Colon (tissue), 2 donors: ENCODE measurements at regions not wholly inside any gene's neighbourhood (a gene's known extent, or its start where the extent isn't known, plus 50 kb on each side); places are given as distances from the start of the nearest gene placed in this dataset.
"Not testable (repeated sequence)": the region's sequence is repeated elsewhere in the genome, so short reads cannot be mapped to it uniquely, and the experiment has no call there.

Source experiments
- FAIRE-seq: peaks from 2 replicates; lab custom pipeline; 2012; peaks lifted over from hg19 to GRCh38; lab: Jason Lieb, UNC
- donor health status: control.
- donor health status: control.

DNA sequence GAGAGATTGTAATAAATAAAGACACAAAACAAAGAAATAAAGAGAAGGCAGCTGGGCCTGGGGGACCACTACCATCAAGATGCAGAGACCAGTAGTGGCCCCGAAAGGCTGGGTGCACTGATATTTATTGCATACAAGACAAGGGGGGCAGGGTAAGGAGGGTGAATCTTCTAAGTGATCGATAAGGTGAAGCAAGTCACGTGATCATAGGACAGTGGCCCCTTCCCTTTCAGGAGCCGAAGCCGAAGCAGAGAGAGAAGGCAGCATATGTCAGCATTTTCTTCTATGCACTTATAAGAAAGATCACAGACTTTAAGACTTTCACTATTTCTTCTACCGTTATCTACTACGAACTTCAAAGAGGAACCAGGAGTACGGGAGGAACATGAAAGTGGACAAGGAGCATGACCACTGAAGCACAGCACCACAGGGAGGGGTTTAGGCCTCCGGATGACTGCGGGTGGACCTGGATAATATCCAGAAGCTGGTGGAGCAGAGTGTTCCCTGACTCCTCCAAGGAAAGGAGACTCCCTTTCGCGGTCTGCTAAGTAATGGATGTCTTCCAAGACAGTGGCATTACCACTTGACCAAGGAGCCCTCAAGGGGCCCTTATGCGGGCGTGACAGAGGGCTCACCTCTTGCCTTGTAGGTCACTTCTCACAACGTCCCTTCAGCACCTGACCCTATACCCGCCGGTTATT is 126.4 kb downstream of the RBM46 start:
- FAIRE-seq = not testable (repeated sequence)

GRCh38 chr4:154908168-154908567 is 127.1 kb downstream of the RBM46 start:
- no peak for FAIRE-seq

GRCh38 chr4:154911097-154911496 is 130.0 kb downstream of the RBM46 start:
- FAIRE-seq = no peak

DNA sequence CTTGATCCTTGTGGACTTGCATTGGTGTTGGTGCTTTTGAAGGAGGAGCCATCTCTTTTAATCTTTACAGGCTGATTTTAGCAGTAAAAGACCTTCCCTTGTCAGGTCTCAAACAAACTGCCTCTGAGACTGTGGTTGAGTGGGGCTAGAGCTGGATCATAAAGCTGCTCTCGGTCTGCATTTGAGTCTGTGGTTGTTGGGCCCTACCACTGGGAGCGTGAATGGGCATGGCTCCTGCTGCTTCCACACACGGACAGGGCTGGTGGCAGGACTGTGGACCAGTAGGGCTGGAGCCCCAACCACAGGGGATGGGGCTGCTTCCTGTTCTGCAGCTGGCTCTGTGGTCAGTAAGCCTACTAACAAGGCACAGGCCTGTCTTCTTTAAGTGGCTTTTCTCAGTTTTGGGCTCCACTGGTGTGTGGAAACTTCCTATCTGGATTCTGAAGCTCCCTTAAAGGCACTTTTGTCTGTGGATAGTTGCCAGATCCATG is 130.6 kb downstream of the RBM46 start:
- FAIRE-seq = no peak

DNA sequence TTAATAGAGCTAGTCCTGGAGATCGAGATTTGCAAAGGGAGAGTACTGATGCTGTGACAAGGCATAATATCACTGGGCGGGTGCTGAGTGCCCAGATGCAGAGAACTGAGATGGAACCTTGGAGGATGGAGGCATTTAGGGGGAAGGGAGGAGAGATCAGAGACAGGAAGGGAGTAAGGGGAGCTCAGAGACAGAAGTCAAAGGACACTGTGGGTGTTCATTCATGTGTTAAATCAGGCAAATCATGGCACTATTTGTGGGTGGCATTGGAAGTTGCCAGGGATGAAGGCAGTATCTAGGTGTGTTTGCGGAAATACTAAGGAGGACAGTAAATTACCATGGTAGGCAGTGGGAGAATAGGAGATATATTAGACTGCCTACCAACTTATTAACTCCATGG is 135.0 kb downstream of the RBM46 start:
- FAIRE-seq = no peak

DNA sequence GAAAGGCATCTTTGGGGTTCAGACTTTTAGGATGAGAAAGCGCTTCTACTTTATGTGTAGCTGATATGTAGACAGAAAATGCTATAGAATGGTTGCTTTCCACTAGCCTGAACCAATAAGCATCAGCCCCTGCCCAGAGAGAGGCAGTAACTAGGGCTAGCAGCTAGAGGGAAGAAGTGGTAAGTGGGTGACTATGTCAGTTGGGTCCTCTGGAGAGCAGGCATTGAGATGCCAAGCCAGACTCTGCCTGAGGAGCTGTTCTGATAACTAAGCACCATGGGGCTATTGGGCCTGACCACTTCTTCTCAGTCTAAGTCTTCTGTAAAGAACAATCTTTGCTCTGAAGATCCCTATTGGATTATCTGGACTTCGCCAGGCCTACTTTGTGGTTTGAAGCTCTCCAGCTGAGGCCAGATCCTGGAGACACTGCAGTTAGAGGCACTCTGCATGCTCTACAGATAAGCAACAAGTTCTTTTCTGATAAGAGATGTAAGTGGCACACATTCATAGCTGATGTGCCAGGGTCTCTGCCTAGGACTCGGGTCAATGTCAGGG is 146.1 kb downstream of the RBM46 start:
- no peak for FAIRE-seq

DNA sequence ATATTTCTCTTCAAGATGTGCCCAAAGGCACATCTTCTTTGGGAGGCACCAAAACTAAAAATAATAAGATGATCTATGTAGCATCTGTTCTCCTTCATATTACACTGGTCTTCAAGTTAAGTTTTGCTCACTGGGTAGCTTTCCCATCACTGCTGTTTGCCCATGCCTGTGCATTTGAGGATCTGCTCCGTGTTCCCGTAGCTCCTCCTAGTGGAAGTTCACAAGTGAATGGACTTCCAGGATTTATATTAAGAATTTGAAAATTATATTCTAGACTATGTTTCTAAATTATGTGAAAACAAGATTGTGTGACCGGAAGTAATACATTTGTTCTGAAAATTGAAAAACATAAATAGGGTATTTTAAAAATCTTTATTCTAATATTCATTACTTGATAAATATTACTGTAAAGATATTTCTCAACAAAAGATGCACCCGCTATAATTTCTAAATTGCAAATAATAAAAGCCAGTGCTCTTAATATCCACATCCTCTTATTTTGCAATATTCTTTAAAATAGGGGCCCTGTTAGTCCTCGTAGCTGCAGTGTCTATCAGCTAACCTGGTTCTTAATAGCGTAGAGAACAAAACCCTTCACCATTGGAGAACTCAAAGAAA is 147.7 kb downstream of the RBM46 start:
- FAIRE-seq = no peak

DNA sequence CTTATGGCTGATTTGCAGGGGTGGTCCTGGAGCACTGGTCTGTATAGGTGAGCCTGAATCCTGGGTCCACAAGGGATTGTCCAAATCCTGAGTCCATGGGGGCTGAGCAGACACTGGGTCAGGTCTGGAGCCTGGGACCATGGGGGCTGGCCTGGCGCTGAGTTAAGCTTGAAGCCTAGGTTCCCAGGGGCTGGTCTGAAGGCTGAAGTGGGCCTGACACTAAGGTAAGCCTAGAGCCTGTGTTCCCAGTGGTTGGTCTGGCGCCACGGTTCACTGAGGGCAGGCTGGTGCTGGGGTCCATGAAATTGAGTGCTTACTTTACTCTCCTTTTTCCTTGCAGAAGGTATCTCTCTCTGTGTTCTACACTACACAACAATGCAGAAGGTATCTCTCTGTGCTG is 155.8 kb downstream of the RBM46 start:
- FAIRE-seq = no peak

GRCh38 chr4:154939851-154940250 is 158.8 kb downstream of the RBM46 start:
- FAIRE-seq = no peak

- no peak for FAIRE-seq
Measured at GRCh38 chr4:154942176-154942575, 161.1 kb downstream of the RBM46 start.

DNA sequence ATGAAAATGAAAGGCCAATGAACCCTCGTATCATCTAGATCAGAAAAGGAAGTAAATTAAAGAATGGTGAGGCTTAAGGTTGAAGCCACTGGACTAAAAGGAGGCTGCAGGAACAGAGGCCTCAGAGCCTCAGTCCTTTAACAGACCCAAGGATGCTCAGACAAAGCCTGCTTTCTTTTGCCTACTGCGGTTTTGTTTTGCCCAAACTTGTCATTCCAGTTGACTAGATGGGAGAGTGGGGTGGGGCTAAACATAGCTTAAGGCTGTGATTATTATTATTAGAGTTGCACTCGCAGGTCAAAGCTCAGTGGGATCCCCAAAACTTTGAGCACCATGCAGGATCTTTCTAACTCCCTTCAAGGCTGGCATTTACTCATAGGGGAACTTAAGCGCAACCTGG is 163.9 kb downstream of the RBM46 start:
- no peak for FAIRE-seq

GRCh38 chr4:154946113-154946512 is 165.0 kb downstream of the RBM46 start:
- no peak for FAIRE-seq

DNA sequence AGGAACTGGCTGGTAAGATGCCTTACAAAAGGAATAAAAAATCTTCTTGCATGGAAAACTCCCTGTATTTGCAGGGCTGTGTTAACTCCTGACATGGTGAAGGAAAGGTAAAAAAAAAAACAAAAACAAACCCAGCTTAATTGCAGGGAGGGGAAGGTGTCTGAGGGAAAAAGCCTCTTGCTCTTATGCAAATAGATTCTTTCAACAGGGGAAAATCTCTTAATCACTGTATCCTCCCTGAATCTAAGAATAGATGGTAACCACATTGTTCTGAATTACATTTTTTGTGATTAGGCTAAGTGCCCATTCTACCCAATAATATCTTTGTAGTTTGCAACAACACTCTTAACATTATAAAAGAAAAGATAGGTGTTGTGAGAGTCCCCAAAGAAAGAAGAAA is 172.6 kb downstream of the RBM46 start:
- FAIRE-seq = no peak

DNA sequence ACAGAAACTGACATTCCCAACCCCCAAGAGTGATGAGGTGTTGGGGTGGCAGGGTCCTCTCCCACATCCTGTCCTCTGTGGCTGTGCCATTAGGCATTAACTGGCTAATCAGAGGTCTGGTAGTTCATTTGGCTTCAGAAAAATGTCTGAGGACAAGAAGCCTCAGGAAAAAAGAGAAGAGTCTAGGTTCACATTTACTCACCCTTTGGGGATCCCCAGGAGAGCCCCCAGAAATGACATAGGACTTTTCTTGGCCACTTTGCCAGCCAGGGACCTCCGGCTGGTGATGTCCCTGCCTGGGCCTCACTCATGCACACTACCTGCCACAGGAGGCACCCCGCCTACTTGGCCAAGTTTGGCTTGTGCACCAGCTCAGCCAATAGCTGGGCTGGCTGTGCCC is 173.0 kb downstream of the RBM46 start:
- FAIRE-seq = no peak

DNA sequence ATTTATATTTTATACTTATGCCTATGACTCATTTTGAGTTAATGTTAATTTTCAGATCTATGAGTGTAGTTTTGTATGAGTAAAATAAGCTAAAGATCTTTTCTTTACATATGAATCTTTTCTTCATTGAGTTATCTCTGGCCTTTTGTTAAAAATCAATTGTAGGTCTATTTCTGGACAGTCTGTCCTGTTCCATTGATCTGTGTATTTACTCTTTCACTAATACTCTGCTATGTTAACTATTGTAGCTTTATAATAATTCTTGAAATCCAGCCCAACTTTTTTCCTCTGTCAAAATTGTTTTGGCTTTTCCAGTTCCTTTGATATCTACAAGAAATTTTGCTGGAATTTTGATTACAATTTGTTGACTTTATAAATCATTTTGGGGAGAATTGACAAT is 177.0 kb downstream of the RBM46 start:
- no peak for FAIRE-seq

- no peak for FAIRE-seq
Measured at GRCh38 chr4:154958621-154959358, 177.7 kb downstream of the RBM46 start.

DNA sequence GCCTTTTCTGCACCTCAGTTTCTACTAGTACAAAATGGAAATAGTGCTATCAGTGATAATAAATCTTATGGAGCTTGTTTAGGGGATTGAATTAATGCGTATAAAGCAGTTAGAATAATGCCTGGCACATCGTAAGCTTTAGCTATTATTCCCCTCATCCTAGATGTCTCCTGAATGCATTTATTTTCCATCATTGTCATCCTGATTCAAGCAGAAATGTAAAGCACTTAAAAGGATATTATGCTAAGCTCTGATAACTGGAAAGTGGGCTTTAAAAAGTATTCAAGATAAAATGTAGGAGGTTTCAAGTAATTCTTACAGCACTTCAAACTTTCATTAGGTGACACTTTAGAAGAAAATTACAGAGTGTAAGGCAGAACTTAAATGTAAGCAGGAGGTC is 178.7 kb downstream of the RBM46 start:
- no peak for FAIRE-seq

DNA sequence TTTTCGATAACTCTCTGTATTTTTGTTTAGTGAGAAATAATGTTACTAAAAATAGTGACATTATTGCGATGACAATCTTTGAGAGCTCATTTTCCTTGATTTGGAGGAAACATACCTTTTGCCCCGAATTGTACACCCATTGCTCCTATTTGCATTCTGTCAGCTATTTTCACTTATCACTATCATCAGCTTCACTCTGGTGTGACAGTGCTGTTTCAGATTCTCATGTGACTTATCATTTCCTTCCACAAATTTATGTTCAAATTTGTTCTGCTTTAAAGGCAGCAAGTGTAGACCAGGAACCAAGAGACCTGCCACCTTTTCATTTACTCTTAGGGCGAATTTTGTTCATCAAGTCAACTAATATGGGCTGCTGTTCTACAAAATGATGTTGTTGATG is 179.4 kb downstream of the RBM46 start:
- FAIRE-seq = no peak

DNA sequence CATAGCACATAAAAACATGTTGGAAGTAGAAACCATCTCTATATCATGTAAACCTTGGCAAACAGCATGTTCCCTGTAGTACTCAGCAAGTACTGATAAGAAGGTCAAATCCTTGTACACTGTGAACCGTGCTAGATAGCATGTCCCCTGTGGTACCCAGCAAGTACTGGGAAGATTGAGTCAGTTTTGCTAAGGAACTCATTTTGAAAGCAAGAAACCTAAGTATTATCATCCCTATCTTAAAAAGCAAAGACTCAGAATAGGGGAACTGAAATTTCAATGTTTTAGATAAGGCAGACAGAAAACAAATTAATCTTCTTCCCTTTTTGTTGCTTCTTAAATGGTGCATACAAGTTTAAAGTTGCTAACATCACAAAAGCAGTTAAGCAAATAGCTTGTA is 180.2 kb downstream of the RBM46 start:
- no peak for FAIRE-seq

DNA sequence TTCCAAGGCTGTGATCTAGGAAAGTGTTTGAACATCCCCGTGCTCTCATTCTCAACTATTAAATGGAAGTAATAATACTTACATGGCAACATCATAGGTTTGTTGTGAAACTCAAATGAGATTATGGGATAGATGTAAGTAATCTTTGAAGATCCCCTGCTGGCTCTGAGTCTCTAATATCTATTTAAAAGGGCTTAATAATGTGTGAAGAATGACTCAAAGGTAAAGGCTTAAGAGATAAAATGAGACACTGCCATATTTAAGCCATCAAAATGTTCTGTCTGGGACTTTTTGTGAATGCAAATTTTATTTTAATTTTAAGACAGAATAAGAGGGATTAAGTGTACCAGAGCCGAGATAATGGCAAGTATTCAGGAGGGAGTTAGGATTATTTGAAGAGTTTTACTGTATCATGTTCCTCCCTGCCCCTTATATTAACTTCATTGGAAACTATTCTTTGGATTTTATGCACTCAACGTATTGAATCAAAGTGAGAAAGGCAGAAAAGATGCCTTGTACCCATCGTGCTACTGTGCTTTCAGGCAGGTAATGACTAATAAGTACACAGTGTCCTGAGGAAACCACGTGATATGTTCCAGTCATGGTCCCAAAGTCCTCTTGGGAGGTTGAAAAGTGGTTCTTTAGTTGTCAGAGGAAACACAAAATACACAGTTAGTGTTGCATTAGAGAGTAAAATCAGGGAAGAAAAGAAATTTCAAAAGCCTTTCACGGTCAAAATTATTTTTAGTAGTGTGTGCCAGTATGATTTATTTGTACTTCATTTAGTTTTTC is 192.4 kb downstream of the RBM46 start:
- no peak for FAIRE-seq

GRCh38 chr4:154977228-154977627 is 196.2 kb downstream of the RBM46 start:
- FAIRE-seq = no peak
